NCI-H446 (cell line): ENCODE measurements at regions not wholly inside any gene's neighbourhood (a gene's known extent, or its start where the extent isn't known, plus 50 kb on each side); places are given as distances from the start of the nearest gene placed in this dataset.

Source experiments
- DNase-seq, 2 experiments: peaks; one replicate each; lab custom pipeline; 2025; lab: John Stamatoyannopoulos, UW

DNA sequence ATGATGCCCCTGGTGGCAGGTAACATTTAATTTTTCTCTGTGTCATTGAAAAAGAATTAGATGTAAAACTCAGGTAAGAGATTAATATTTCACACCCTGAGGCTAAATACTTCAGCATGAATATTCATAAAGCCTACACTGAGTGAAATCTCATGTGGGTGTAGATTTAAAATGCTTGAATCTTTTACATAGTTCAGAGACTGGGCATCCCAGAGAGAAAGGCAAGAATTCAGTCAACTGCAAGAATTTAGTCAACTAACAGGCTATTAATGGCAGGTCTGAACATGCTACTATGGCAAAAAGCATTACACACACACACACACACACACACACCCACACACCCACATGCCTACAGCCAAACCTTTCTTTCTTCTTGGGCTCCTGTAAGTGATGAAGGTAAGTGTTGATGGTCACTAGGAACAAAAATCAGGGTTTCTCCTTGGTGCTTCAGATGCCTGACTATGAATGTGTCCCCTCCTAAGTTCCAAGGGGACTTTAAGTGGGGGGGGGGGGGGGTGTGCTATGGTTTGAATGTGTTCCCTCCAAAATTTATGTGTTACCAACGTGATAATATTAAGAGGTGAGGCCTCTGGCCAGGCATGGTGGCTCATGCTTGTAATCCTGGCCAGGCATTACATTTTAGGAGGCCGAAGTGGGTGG, 63.7 kb upstream of the PSMD7 start:
- DNase-seq, result no peak

DNA sequence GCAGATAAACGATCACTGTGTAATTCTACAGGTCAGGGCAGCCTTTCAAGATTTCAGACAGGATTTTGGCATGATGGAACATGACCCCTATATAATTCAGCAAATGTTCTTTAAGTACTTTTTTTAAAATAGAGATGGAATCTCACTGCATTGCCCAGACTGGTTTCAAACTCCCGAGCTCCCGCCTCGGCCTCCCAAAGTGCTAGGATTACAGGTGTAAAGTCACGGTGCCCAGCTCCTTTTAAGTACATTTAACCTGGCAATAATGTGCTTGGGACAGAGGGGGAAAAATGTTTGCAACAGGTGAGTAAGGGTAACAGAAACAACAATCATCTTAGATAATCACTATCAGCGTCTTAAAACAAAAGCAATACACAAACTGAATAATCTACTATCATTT, 66.5 kb upstream of the PSMD7 start:
- DNase-seq, result no peak

DNA sequence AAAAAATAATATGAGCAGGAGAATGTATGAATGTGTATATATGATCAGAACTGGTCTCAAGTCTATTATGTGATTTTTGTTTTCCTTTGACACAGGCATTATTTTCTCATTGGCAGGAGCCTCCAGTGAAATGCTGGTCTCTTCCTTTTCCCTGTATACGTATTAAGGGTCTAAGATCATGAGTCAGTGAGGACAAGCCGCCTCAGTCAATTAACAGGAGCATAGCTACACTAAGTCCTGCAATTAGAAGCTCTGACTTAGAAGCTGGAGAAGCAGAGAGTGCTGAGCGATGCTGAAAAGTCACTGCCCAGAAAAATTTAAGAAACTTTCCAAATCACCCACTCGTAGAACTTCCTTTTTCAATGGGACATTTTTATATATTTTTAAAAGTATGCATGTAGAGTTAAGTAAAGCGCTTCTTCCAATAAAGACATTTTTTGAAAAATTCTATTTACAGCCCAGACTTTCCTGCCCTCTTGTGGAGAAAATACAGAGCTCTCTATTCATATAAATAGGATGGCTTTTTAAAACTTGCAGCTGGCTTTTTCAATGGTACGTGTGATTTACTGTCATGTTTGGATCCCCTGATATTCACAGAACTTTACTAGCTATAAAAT, 70.2 kb upstream of the PSMD7 start:
- DNase-seq, result peak in 1 of 2 experiments; percentile 1

DNA sequence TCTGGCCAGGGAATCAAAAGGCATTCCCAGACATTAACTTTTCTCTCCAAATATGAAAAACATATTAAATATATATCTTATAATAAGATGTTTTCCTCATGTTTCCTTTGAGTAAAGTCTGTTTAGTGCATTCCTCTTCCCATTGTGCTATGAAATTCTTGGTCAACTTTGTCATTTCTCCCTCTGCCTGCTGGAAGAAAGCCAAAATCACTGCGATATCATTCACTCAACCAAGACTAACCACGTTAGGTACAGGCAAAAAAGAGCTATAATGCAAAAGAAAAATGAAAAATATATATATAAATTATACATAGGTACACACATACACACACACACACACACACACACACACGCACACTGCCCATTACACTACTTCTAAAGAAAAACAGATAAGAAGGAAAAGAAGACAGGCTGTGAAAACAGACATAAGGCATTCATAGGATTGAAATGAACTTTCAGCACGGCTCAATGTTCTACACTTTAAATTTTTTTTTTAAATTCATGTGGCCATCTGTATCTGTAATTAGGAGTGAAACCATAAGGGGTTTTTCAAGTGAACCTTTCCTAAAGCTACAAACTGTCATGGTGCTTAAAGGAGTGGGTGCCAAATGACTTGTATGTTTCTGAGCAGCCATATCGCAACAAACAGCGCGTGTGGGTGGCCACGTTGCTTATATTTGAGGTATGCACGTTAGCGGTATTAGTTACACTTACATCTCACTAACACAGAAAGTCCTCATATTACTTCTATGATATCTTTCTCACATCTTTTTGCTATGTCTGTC, 71.6 kb upstream of the PSMD7 start:
- peak in 1 of 2 experiments; percentile 22 for DNase-seq

DNA sequence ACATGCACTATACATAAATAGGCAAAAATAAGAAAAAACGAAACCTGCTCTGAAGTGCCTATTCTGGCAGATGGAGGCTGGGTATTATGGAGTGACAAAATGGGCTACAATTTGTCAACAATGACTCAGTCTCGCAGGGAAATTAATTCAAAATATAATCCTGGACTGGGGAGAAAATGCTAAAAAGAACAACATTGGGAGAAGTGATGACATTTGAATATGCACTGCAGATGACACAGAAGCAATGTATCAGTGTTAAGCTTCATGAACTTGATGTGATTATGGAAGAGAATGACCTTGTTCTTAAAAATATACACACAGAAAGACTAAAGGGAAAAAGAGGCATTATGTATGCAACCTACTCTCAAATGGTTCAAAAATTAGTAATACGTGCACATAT, 74.8 kb upstream of the PSMD7 start:
- no peak for DNase-seq

DNA sequence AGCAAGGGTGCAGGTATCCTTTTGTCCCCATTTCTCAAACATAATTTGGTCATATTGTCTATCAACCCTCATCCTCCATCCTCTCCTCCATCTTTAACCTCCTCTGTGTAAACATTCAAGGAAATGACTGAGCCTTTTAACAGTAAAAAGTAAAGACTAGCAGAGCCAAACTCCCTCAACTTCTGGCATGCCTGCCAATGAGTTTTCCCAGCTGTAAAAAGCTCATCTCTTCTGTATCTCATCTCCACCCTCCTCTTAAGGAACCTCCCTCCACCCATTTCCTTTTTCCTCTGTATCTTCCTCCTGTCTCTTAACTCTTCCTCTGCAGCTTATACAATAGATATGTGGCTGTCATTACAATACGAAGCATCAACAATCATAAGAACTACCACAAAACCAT, 76.9 kb upstream of the PSMD7 start:
- no peak for DNase-seq

DNA sequence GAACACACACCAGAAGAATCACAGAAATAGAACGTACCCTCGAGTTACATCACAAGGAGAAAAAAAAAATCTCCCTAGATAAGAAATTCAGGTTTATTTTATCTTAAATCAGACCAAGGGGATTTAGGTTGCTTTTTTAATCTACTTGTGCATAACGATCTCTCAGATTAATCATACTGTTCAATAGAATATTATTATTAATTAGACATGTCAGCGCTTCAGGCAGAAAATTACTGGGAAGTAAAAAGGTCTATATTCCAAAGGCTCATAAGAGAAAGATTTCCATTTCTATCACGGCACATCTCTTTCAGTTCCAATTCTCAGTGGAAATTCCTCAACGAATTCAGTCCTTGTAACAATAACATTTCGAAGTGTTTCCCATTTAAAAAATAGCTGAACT, 77.7 kb upstream of the PSMD7 start:
- DNase-seq, result no peak

DNA sequence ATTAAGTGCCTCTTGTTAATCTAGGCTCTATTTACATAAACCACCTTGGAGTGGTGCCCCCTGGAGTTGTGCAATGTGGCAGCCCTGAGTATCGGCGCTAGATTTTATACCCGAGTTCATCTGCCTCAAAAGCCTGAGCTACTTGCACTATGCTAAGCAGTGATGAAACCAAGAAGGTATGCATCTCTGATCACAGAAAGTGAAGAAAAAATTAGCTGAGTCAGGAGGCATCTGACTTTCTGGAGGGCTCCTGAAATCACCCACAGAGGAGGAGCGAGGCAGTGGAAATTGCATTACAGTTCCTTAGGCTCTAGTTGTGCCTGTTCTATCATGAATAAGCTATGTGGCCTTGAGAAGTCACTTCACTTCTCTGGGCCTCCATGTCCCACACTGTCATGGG, 80.3 kb upstream of the PSMD7 start:
- no peak for DNase-seq

DNA sequence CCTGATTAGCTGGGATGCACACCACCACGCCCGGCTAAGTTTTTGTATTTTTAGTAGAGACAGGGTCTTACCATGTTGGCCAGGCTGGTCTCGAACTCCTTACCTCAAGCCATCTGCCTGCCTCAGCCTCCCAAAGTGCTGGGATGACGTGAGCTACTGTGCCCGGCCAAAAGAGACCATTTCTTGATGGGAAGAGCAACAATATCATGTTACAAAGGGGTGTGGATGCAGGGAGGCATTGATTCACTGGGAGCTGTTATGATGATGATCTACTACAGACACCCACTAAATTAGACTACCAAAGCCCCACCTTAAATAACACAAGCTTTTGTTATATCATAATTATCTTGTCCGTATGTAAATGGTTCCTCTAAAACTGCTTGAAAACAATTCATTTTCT, 81.4 kb upstream of the PSMD7 start:
- DNase-seq, result no peak

DNA sequence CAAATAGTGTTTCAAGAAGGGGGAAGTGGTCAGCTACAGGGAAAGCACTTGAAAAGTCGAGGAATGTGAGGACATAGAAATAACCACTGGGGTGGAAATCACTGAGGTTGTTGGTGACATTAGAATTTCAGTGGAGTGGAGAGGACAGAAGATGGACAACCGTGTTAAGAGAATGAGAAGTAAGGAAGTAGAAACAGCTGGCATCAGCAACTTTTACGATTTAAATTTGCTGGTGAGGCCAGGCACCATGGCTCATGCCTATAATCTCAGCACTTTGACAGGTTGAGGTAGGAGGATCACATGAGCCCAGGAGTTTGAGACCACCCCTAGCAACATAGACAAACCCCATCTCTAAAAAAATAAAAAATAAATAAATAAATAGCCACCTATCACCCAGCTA, 83.2 kb upstream of the PSMD7 start:
- no peak for DNase-seq

DNA sequence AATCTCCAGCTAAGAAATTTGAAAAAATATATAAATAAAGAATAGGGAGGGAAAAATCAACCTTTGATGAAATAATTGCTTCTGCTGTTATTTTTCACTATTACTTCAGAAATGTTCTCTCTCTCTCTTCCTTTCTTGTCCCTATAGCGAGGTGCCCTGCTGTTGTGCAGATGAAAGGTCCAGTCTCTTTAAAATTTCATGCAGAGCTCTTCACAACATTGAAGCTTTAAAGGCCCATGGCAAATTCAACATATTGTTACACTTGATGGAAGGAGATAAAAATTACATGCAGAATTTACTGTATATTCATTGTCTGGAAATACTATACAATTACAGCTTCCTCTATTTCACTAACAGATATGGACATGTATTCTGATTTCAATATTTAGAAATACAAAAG, 86.4 kb upstream of the PSMD7 start:
- no peak for DNase-seq

DNA sequence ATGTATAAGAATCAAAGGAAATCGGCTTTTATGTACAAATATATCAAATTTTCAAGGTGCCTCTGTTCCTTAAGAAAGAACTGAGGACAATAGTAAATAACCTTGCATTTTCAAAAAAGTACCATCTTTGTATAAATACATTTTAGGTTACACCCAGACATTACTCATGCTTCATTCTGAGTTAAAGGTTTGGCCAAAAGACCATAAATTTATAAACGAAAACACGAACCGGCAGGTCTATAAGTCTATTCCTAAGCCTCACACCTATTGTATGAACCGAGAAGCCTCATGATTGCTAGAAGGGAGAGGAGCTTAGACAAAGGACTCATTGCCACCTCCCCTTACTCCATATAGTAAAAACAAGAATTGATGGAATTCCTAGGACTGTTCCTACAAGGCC, 94.6 kb upstream of the PSMD7 start:
- no peak for DNase-seq

DNA sequence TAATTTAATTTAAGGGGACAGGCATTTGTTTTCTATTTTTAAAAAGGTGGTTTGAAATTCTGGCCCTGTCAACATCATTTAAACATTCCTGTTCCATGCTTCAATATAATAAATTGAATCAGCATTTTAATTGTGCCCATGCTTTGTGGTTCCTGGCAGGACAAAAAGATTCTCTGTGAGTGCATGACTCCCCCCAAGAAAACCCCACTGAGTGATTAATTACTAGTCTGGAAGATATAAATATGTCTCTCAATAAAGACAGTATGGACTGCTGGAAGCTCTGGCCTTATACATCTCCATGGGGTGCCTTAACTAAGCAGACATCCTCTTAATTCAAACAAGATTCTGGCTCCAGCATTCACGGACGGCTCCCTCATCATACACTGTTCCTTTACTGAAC, 95.0 kb upstream of the PSMD7 start:
- peak; percentile 18 to 19 for DNase-seq

DNA sequence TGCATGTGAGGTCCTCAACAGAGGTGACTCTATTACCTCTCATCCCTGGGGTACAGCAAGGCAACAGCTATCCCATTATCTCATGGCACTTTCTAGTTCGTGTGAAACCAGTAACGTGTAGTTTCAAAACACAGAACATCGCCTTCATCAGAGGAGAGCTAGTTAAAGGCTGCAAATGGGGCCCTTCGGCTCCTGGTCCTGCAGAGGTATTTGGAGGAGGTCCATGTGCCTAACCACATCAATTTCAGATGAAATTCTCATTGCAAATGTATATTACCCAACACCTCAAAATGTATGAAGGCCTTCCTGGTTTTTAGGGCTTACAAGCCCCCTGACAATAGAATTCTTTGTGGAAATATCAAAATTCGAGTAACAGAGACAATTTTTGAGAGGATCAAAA, 95.7 kb upstream of the PSMD7 start:
- no peak for DNase-seq

DNA sequence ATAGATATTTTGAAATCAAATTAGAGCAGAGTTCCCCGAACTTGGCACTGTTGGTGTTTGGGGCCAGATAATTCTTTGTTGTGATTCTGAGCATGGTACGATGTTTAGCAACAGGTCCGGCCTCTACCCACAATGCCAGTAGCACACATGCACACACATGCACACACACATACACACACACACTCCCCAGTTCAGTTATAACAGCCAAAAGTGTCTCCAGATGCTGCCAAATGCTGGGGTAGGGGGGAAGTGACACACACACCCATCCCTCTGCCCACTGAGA, 96.8 kb upstream of the PSMD7 start:
- DNase-seq, result no peak

DNA sequence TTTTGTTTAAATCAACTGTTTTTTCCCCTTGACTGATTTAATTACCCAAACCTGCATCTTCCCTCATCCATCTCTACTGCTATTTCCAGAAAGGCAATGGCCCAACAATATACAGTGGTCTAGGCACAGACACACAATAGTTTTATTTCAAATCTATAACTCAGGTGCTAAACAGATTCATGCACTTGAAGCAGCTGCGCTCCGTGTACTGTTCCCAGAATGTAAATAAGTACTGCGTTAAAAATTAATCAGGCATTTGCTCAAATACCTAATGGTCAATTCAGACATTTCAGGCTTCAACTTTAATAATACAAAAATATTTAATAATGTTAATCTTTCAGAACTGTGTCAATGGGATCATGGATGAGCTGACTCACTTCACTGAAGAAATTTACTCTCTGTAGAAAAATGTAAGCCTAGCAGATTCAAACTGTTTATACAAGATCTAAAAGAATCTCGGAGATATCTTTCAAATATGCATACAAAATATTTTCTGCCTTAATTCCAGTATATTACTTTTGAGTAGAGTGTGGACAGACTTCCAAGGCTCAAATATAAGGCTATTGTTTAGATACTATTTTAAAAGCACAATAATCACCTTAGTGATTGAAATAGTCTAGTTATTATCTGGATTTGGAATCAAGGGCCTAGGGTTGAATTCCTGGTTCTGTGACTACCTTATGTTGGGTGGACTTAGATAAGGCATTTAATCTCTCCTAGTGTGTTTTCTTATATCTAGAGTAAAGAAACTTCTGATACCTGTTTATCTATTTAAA, 97.4 kb upstream of the PSMD7 start:
- DNase-seq, result no peak

DNA sequence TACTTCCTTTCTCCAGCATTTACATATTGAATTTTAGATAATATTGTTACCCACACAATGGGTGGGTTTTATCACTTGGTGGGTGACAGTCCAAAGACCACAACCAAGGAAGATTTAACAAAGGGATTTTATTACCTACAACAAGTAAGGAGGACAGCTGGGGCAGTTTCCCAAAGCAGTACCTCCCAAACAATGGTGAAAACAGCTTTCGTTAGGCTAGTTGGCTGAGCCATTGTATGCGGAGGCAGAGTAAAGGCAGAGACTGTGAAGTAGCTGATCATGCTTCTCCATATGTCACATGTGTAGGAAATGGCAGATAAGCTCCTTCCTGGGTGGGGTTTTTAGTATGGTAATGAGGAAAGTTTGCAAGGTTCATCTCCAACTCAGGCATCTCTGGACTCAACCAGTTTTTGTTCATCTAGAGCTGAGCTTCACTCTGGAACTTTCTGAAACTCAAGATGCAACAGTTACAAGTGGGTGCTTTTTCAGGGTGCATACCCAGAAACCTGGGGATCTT, 104.3 kb upstream of the PSMD7 start:
- DNase-seq, result no peak

DNA sequence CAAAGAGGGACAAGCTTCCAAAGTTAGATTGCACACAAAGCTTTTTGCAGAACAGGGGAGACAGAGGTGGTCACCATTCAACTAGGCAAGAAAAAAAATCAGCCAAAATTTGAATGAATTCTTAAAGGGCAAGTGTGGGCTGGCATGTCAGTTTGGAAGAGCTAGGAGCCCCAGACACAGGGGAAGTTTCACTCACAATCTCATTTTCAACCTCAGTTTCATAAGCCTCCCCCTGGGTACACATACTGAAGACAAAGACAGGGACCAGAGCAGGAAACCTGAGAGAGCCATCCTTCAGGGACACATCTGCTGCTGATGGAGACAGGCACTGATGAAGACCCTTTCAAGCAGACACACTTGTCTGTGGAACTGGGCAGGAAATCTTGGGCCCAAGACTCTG, 106.3 kb upstream of the PSMD7 start:
- no peak for DNase-seq

DNA sequence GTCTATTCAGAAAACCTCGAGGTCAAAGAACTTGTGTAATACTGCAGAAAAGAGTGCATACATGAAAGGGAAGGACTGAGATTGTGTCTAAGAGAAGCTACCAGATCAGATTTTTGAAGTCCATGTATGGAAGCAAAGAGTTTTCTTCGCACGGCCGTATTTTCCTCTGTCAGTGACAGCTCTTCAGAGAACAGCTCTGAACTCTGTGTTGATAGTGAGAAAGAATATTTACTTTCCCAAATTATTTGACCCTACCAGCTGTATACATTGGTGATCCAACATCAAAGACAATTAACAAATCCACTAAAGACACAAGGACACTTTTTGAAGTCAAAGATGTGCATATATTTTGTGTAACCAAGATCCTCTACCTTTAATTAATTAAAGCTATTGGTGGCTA, 107.8 kb upstream of the PSMD7 start:
- no peak for DNase-seq

DNA sequence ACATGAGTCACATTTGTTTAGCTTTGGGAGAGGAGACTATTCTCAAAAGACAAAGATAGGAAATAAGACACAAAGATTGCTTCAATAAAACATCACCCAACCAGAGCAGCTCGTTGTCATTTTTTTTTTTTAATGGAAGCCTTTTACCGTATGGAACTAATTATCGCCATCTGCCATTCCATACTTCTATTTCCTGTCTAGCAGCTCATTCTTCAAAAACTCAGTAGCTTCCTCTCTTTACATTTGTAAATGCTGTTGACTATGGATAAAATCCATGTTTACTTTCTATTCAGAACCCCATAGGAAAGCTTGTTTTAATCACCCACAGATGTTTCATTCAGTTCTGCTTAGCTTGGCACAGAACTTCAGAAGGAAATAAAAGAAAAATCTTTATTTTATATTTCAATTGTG, 110.0 kb upstream of the PSMD7 start:
- peak in 1 of 2 experiments; percentile 34 for DNase-seq

DNA sequence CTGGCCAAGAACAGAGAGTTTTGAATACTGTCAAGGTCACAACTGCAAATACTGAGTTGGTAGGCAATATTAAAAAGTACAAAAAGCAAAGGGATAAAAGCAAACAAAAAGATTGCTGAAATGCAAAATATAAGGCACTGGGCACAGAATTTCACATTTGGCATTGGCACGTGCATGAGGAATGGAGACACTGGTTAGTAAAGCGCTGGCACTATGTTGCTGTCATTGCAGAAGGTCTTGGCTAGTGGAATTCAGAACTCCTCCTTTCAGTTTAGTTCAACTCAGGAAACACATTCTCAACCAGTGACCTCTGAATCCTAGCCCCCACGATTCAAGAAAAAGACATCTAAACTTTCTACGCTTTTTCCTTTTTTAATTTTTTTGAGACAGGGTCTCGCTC, 111.8 kb upstream of the PSMD7 start:
- DNase-seq, result no peak

DNA sequence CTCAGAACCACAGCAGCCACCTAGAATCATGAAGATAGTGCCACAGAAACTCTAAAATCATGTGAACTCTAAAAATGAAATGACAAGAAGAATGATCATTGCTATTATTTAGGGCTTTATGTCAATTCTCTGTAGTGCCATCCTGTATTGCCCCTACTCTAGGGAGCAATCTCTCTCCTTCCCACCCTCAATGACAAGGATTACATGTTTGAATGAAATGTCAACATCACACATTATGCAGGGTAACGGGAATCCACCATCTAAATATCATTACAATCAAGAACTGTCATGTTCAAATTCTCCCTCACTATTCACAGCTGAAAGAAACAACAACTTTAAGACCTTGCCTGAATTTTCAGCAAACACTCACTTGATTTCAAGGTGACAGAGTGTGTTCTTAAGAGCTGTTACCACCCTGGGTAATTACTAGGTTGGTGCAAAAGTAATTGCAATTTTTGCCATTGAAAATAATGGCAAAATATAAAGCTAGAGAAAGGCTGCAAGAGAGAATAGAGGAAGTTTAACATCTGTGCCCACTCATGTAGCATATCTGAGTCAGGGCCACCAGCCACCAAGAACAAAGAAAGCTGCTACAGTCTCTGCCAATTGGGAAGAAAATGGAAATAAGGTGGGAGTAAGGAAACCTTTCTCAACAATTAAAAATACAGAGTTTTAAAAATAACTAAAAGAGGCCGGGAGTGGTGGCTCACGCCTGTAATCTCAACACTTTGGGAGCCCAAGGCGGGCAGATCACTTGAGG, 112.8 kb upstream of the PSMD7 start:
- no peak for DNase-seq
